ENCODE measurements at regions not wholly inside any gene's neighbourhood (a gene's known extent, or its start where the extent isn't known, plus 50 kb on each side); places are given as distances from the start of the nearest gene placed in this dataset.

GRCh38 chr4:136088211-136088867 lies 1444.0 kb downstream of the PCDH18 start:
- TF ChIP-seq CTCF (IDR thresholded peaks at IDR 0.05) (no peak), POLR2A (IDR thresholded peaks at IDR 0.05) (no peak)
